MM.1S (cell line): ENCODE measurements at regions not wholly inside any gene's neighbourhood (a gene's known extent, or its start where the extent isn't known, plus 50 kb on each side); places are given as distances from the start of the nearest gene placed in this dataset.

Source experiments
- DNase-seq: peaks from one replicate; pipeline ENCODE4 v3.0.0-alpha.2; 2015
- H2AFZ ChIP-seq: fragments of 300-600 bp; sonication (generic); 2 replicates; pipeline ENCODE4 v1.6.0; 2016; ENCODE audit warnings: antibody characterized with exemption, low read length
- H3F3A ChIP-seq: fragments of 300-600 bp; sonication (generic); 2 replicates; pipeline ENCODE4 v1.6.1; 2016; ENCODE audit warnings: mild to moderate bottlenecking, antibody characterized with exemption, low read length, moderate library complexity, mixed read lengths; ENCODE audit not compliant: insufficient read depth
- H3K27ac ChIP-seq: fragments of 300-600 bp; sonication (generic); 2 replicates; pipeline ENCODE4 v1.5.1; 2016; ENCODE audit warnings: mild to moderate bottlenecking, low read length
- H3K27me3 ChIP-seq: fragments of 300-600 bp; sonication (generic); replicated peaks from 2 replicates; pipeline ENCODE4 v1.6.0; 2016; ENCODE audit warnings: low read length; ENCODE audit not compliant: insufficient read depth
- H3K36me3 ChIP-seq: fragments of 300-600 bp; sonication (generic); replicated peaks from 2 replicates; pipeline ENCODE4 v1.6.1; 2016; ENCODE audit warnings: mild to moderate bottlenecking, low read length, mixed read lengths; ENCODE audit not compliant: insufficient read depth
- H3K4me1 ChIP-seq: fragments of 300-600 bp; sonication (generic); 2 replicates; pipeline ENCODE4 v1.6.1; 2016; ENCODE audit warnings: low read length, mixed read lengths
- H3K4me2 ChIP-seq: fragments of 300-600 bp; sonication (generic); 2 replicates; pipeline ENCODE4 v1.6.0; 2016; ENCODE audit warnings: low read depth, low read length
- H3K4me3 ChIP-seq: fragments of 300-600 bp; sonication (generic); 2 replicates; pipeline ENCODE4 v1.5.1; 2016; ENCODE audit warnings: low read length, mixed read lengths
- H3K79me2 ChIP-seq: fragments of 300-600 bp; sonication (generic); 2 replicates; pipeline ENCODE4 v1.6.1; 2016; ENCODE audit warnings: mixed run types, low read length, mixed read lengths
- H3K9ac ChIP-seq: fragments of 300-600 bp; sonication (generic); 2 replicates; pipeline ENCODE4 v1.6.1; 2016; ENCODE audit warnings: low read length, mixed read lengths
- H3K9me2 ChIP-seq: fragments of 300-600 bp; sonication (generic); replicated peaks from 2 replicates; pipeline ENCODE4 v1.6.1; 2016; ENCODE audit warnings: mild to moderate bottlenecking, low read length, mixed read lengths; ENCODE audit not compliant: insufficient read depth
- H3K9me3 ChIP-seq: fragments of 300-600 bp; sonication (generic); replicated peaks from 2 replicates; pipeline ENCODE4 v1.6.1; 2016; ENCODE audit warnings: mild to moderate bottlenecking, low read length, mixed read lengths; ENCODE audit not compliant: insufficient read depth
- H4K20me1 ChIP-seq: fragments of 300-600 bp; sonication (generic); 2 replicates; pipeline ENCODE4 v1.6.1; 2016; ENCODE audit warnings: mild to moderate bottlenecking, low read length, moderate library complexity, mixed read lengths; ENCODE audit not compliant: insufficient read depth
- EZH2 ChIP-seq: fragments of 300-600 bp; sonication (generic); optimal IDR thresholded peaks from 2 replicates; pipeline ENCODE3; 2017; ENCODE audit warnings: low read depth, mild to moderate bottlenecking, antibody characterized with exemption, low read length, mixed read lengths
- EZH2phosphoT487 ChIP-seq: fragments of 300-600 bp; sonication (generic); IDR thresholded peaks from 2 replicates; pipeline ENCODE4 v1.6.1; 2018; ENCODE audit warnings: antibody characterized with exemption, low read length
- TF ChIP-seq, protein P1 (sequence below): fragments of 300-600 bp; sonication (generic); IDR thresholded peaks from 2 replicates; pipeline ENCODE4 v1.5.1; 2016; ENCODE audit warnings: antibody characterized with exemption, low read length, mixed read lengths

DNA sequence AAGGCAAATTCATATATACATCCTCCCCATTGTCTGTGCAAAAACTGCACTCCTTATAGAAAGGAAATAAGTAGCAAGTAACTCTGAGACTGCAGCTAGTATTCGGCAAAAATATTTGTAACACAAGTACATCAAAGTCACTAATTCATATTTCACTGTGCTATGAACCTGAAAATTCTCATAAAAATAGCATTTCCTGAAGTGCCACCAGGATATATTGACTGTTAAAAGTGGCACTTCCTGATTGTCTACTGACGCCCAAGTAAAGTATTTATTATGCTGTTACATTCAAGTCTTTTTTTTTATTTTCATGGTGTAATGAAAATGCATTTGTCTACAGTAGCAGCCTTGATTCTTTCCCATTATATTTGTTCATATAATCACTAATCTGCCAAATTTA is 673.8 kb downstream of the PTPRC start:
- H3K4me3 ChIP-seq: no peak overlapping the region
- no peak overlapping the region for H3K9ac ChIP-seq

DNA sequence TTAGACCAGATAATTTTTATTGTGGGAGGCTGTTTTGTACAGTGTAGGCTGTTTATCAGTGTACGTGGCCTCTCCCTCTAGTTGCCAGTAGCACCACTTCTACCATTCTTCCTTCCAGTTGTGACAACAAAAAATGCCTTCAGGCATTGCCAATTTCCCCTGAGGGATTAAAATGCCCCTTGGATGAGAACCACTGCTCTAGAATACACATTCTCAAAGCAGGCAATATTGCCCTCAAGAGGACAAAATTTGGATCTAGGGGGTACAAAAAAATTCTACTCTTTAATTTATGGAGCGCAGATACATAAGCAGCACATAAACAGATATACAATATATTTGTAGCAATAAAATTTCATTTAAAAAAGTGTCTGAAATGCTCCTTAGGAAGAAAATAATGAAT is 674.6 kb downstream of the PTPRC start:
- H3K27ac ChIP-seq: no peak overlapping the region
- no peak overlapping the region for H2AFZ ChIP-seq
- DNase-seq: no peak
- H3K79me2 ChIP-seq: no peaks in the 10 kb centered on the region
- H3F3A ChIP-seq: no peaks in the 10 kb centered on the region
- no peaks in the 10 kb centered on the region for H3K9me2 ChIP-seq
- no peaks in the 10 kb centered on the region for H3K4me1 ChIP-seq
- H3K4me3 ChIP-seq: no peak overlapping the region
- H3K4me2 ChIP-seq: no peak overlapping the region
- TF ChIP-seq EZH2 (no peak), EZH2phosphoT487 (no peak)
- TF ChIP-seq, protein P1, sequence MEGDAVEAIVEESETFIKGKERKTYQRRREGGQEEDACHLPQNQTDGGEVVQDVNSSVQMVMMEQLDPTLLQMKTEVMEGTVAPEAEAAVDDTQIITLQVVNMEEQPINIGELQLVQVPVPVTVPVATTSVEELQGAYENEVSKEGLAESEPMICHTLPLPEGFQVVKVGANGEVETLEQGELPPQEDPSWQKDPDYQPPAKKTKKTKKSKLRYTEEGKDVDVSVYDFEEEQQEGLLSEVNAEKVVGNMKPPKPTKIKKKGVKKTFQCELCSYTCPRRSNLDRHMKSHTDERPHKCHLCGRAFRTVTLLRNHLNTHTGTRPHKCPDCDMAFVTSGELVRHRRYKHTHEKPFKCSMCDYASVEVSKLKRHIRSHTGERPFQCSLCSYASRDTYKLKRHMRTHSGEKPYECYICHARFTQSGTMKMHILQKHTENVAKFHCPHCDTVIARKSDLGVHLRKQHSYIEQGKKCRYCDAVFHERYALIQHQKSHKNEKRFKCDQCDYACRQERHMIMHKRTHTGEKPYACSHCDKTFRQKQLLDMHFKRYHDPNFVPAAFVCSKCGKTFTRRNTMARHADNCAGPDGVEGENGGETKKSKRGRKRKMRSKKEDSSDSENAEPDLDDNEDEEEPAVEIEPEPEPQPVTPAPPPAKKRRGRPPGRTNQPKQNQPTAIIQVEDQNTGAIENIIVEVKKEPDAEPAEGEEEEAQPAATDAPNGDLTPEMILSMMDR: no peak
- no peaks in the 10 kb centered on the region for H4K20me1 ChIP-seq
- no peaks in the 10 kb centered on the region for H3K27me3 ChIP-seq
- H3K36me3 ChIP-seq: no peaks in the 10 kb centered on the region
- H3K9ac ChIP-seq: no peak overlapping the region
- no peaks in the 10 kb centered on the region for H3K9me3 ChIP-seq

More for the DNA sequence above, 673.8 kb downstream of the PTPRC start:
- Histone ChIP-seq H2AFZ (no peak overlapping the region), H3K4me2 (no peak overlapping the region), H3K36me3 (no peaks in the 10 kb centered on the region), H4K20me1 (no peaks in the 10 kb centered on the region), H3K27ac (no peak overlapping the region), H3K79me2 (no peaks in the 10 kb centered on the region), H3K9me3 (no peaks in the 10 kb centered on the region), H3K4me1 (no peaks in the 10 kb centered on the region), H3K27me3 (no peaks in the 10 kb centered on the region), H3F3A (no peaks in the 10 kb centered on the region), H3K9me2 (no peaks in the 10 kb centered on the region)
- TF ChIP-seq EZH2: no peak
- no peak for TF ChIP-seq EZH2phosphoT487
- TF ChIP-seq, protein P1: no peak
- DNase-seq: peak; percentile 5

DNA sequence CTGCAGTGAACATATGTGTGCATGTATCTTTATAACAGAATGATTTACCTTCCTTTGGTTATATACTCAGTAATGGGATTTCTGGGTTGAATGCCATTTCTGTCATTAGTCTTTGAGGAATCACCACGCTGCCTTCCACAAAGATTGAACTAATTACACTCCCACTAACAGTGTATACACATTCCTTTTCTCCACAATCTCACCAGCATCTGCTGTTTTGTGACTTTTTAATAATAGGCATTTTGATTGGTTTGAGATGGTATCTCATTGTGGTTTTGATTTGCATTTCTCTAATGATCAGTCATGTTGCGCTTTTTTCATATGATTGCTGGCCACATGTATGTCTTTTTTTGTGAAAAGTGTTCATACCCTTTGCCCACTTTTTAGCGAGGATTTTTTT is 680.5 kb downstream of the PTPRC start:
- no peak overlapping the region for H3K27ac ChIP-seq
- H3K4me2 ChIP-seq: no peak overlapping the region
- no peak overlapping the region for H3K4me3 ChIP-seq
- H3K4me1 ChIP-seq: no peaks in the 10 kb centered on the region
- no peaks in the 10 kb centered on the region for H3F3A ChIP-seq
- no peak for DNase-seq
- H3K79me2 ChIP-seq: no peaks in the 10 kb centered on the region
- H2AFZ ChIP-seq: no peak overlapping the region
- no peaks in the 10 kb centered on the region for H3K9me2 ChIP-seq
- no peaks in the 10 kb centered on the region for H3K9me3 ChIP-seq
- no peaks in the 10 kb centered on the region for H4K20me1 ChIP-seq
- TF ChIP-seq EZH2phosphoT487 (no peak), EZH2 (no peak)
- TF ChIP-seq, protein P1: no peak
- H3K36me3 ChIP-seq: no peaks in the 10 kb centered on the region
- no peak overlapping the region for H3K9ac ChIP-seq
- H3K27me3 ChIP-seq: no peaks in the 10 kb centered on the region
